ENCODE measurements at regions not wholly inside any gene's neighbourhood (a gene's known extent, or its start where the extent isn't known, plus 50 kb on each side); places are given as distances from the start of the nearest gene placed in this dataset.

DNA sequence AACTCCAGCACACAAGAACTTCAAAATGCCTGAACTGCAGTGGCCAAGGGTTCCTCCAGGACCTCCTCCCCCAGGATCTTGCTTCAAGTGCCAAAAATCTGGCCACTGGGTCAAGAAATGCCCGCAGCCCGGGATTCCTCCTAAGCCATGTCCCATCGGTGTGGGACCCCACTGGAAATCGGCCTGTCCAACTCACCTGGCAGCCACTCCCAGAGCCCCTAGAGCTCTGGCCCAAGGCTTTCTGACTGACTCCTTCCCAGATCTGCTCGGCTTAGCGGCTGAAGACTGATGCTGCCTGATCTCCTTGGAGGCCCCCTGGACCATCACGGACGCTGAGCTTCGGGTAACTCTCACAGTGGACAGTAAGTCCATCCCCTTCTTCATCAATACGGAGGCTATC is 306.4 kb downstream of the RBM43 start:
- TF ChIP-seq EZH2phosphoT487 (IDR thresholded peaks at IDR 0.05): no peak
- TF ChIP-seq, protein P1, sequence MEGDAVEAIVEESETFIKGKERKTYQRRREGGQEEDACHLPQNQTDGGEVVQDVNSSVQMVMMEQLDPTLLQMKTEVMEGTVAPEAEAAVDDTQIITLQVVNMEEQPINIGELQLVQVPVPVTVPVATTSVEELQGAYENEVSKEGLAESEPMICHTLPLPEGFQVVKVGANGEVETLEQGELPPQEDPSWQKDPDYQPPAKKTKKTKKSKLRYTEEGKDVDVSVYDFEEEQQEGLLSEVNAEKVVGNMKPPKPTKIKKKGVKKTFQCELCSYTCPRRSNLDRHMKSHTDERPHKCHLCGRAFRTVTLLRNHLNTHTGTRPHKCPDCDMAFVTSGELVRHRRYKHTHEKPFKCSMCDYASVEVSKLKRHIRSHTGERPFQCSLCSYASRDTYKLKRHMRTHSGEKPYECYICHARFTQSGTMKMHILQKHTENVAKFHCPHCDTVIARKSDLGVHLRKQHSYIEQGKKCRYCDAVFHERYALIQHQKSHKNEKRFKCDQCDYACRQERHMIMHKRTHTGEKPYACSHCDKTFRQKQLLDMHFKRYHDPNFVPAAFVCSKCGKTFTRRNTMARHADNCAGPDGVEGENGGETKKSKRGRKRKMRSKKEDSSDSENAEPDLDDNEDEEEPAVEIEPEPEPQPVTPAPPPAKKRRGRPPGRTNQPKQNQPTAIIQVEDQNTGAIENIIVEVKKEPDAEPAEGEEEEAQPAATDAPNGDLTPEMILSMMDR (IDR thresholded peaks at IDR 0.05): no peak
